Stimulated activated effector memory CD8-positive, alpha-beta T cell treated with anti-CD3 and anti-CD28 coated beads, Interleukin-12 subunit alpha, Interleukin-12 subunit beta, amount 100 ng/mL, for 72 hours (primary cell): ENCODE measurements at regions not wholly inside any gene's neighbourhood (a gene's known extent, or its start where the extent isn't known, plus 50 kb on each side); places are given as distances from the start of the nearest gene placed in this dataset.

Source experiments
- ATAC-seq: fragments of 150-1000 bp; cut with Tn5 transposase; 2 replicates; pipeline ENCODE4 v1.10.0; 2021
- DNase-seq, 2 donors: peaks; one replicate each; pipeline ENCODE4 v3.0.0; 2021 to 2022; ENCODE audit warnings: low spot score in 2 of 2
- H3K27ac Mint-ChIP-seq: one replicate; pipeline ENCODE4 v1.8.0; 2022; ENCODE audit warnings: mild to moderate bottlenecking, mixed read lengths
- H3K36me3 Mint-ChIP-seq: one replicate; pipeline ENCODE4 v1.8.0; 2022; ENCODE audit warnings: mild to moderate bottlenecking, mixed read lengths
- H3K4me1 Mint-ChIP-seq: one replicate; pipeline ENCODE4 v1.8.0; 2022; ENCODE audit warnings: mixed read lengths
- H3K4me3 Mint-ChIP-seq: one replicate; pipeline ENCODE4 v1.8.0; 2022; ENCODE audit warnings: mild to moderate bottlenecking, mixed read lengths
- H3K9me3 Mint-ChIP-seq: one replicate; pipeline ENCODE4 v1.8.0; 2022; ENCODE audit warnings: mixed read lengths

- no peaks in the 10 kb centered on the region for H3K4me1 Mint-ChIP-seq
- ATAC-seq = no peak
- peaks cover 20% of the 10 kb centered on the region for H3K9me3 Mint-ChIP-seq
- H3K27ac Mint-ChIP-seq = no peak overlapping the region
- H3K4me3 Mint-ChIP-seq = no peak overlapping the region
- DNase-seq = no peak
- H3K36me3 Mint-ChIP-seq = no peaks in the 10 kb centered on the region
These were observed 1033.4 kb downstream of the SORCS3 start for GRCh38 chr10:105674448-105674847.

GRCh38 chr10:105658696-105659095 lies 1017.6 kb downstream of the SORCS3 start:
- Mint-ChIP-seq H3K36me3 (no peaks in the 10 kb centered on the region), H3K4me1 (no peaks in the 10 kb centered on the region), H3K4me3 (no peak overlapping the region), H3K27ac (no peak overlapping the region), H3K9me3 (peaks cover 10% of the 10 kb centered on the region)
- DNase-seq = no peak
- no peak for ATAC-seq

GRCh38 chr10:105656856-105657255 lies 1015.8 kb downstream of the SORCS3 start:
- DNase-seq (no peak), ATAC-seq (no peak)
- H3K9me3 Mint-ChIP-seq = peaks cover 10% of the 10 kb centered on the region
- no peak overlapping the region for H3K27ac Mint-ChIP-seq
- H3K36me3 Mint-ChIP-seq = no peaks in the 10 kb centered on the region
- no peak overlapping the region for H3K4me3 Mint-ChIP-seq
- no peaks in the 10 kb centered on the region for H3K4me1 Mint-ChIP-seq

- Mint-ChIP-seq H3K4me3 (no peak overlapping the region), H3K27ac (no peak overlapping the region), H3K36me3 (no peaks in the 10 kb centered on the region), H3K4me1 (no peaks in the 10 kb centered on the region), H3K9me3 (peaks cover 5% of the 10 kb centered on the region)
- ATAC-seq = no peak
- no peak for DNase-seq
These were observed 1009.2 kb downstream of the SORCS3 start for GRCh38 chr10:105650306-105650705.

- no peak overlapping the region for H3K27ac Mint-ChIP-seq
- ATAC-seq (no peak), DNase-seq (no peak)
- H3K4me1 Mint-ChIP-seq = no peaks in the 10 kb centered on the region
- peaks cover 4% of the 10 kb centered on the region for H3K9me3 Mint-ChIP-seq
- no peak overlapping the region for H3K4me3 Mint-ChIP-seq
- H3K36me3 Mint-ChIP-seq = no peaks in the 10 kb centered on the region
These were observed 1006.3 kb downstream of the SORCS3 start for GRCh38 chr10:105647354-105647753.

GRCh38 chr10:105644978-105645377 lies 1003.9 kb downstream of the SORCS3 start:
- H3K36me3 Mint-ChIP-seq = no peaks in the 10 kb centered on the region
- DNase-seq (no peak), ATAC-seq (no peak)
- H3K9me3 Mint-ChIP-seq = peaks cover 8% of the 10 kb centered on the region
- no peaks in the 10 kb centered on the region for H3K4me1 Mint-ChIP-seq
- no peak overlapping the region for H3K27ac Mint-ChIP-seq
- H3K4me3 Mint-ChIP-seq = no peak overlapping the region

- Mint-ChIP-seq H3K4me1 (no peaks in the 10 kb centered on the region), H3K27ac (no peak overlapping the region), H3K9me3 (peaks cover 7% of the 10 kb centered on the region), H3K36me3 (no peaks in the 10 kb centered on the region), H3K4me3 (no peak overlapping the region)
- DNase-seq = no peak
- no peak for ATAC-seq
These were observed 1003.5 kb downstream of the SORCS3 start for GRCh38 chr10:105644559-105644958.

- Mint-ChIP-seq H3K36me3 (no peaks in the 10 kb centered on the region), H3K9me3 (peaks cover 6% of the 10 kb centered on the region), H3K4me1 (no peaks in the 10 kb centered on the region), H3K4me3 (no peak overlapping the region), H3K27ac (no peak overlapping the region)
- ATAC-seq (no peak), DNase-seq (no peak)
These were observed 1003.0 kb downstream of the SORCS3 start for GRCh38 chr10:105644091-105644490.

- no peak overlapping the region for H3K27ac Mint-ChIP-seq
- ATAC-seq = no peak
- no peaks in the 10 kb centered on the region for H3K36me3 Mint-ChIP-seq
- no peak overlapping the region for H3K4me3 Mint-ChIP-seq
- H3K9me3 Mint-ChIP-seq = peaks cover 10% of the 10 kb centered on the region
- H3K4me1 Mint-ChIP-seq = no peaks in the 10 kb centered on the region
- no peak for DNase-seq
These were observed 1002.6 kb downstream of the SORCS3 start for GRCh38 chr10:105643660-105644059.

- no peak for DNase-seq
- H3K4me3 Mint-ChIP-seq = no peak overlapping the region
- no peaks in the 10 kb centered on the region for H3K4me1 Mint-ChIP-seq
- no peak for ATAC-seq
- H3K27ac Mint-ChIP-seq = no peak overlapping the region
- no peaks in the 10 kb centered on the region for H3K36me3 Mint-ChIP-seq
- peaks cover 11% of the 10 kb centered on the region for H3K9me3 Mint-ChIP-seq
These were observed 993.2 kb downstream of the SORCS3 start for GRCh38 chr10:105634281-105634680.

GRCh38 chr10:105615715-105616365 lies 974.8 kb downstream of the SORCS3 start:
- Mint-ChIP-seq H3K27ac (no peak overlapping the region), H3K4me1 (no peaks in the 10 kb centered on the region), H3K36me3 (no peaks in the 10 kb centered on the region), H3K9me3 (peaks cover 17% of the 10 kb centered on the region), H3K4me3 (no peak overlapping the region)
- no peak for ATAC-seq
- DNase-seq = no peak

- H3K27ac Mint-ChIP-seq = no peak overlapping the region
- no peak for DNase-seq
- no peak overlapping the region for H3K4me3 Mint-ChIP-seq
- no peaks in the 10 kb centered on the region for H3K4me1 Mint-ChIP-seq
- H3K9me3 Mint-ChIP-seq = peaks cover 12% of the 10 kb centered on the region
- no peaks in the 10 kb centered on the region for H3K36me3 Mint-ChIP-seq
- ATAC-seq = no peak
These were observed 970.2 kb downstream of the SORCS3 start for GRCh38 chr10:105611244-105611798.

- H3K4me1 Mint-ChIP-seq = no peaks in the 10 kb centered on the region
These were observed 968.4 kb downstream of the SORCS3 start for GRCh38 chr10:105609451-105609850.

GRCh38 chr10:105605918-105606317 lies 964.8 kb downstream of the SORCS3 start:
- no peak for DNase-seq
- H3K4me1 Mint-ChIP-seq = no peaks in the 10 kb centered on the region
- H3K36me3 Mint-ChIP-seq = no peaks in the 10 kb centered on the region
- no peak overlapping the region for H3K27ac Mint-ChIP-seq
- no peak overlapping the region for H3K4me3 Mint-ChIP-seq
- H3K9me3 Mint-ChIP-seq = peaks cover 15% of the 10 kb centered on the region
- ATAC-seq = no peak

More at GRCh38 chr10:105609451-105609850, 968.4 kb downstream of the SORCS3 start:
- ATAC-seq = no peak
- Mint-ChIP-seq H3K4me3 (no peak overlapping the region), H3K36me3 (no peaks in the 10 kb centered on the region), H3K9me3 (peaks cover 12% of the 10 kb centered on the region), H3K27ac (no peak overlapping the region)
- DNase-seq = no peak

GRCh38 chr10:105605104-105605503 lies 964.0 kb downstream of the SORCS3 start:
- Mint-ChIP-seq H3K4me3 (no peak overlapping the region), H3K27ac (no peak overlapping the region), H3K9me3 (peaks cover 17% of the 10 kb centered on the region), H3K36me3 (no peaks in the 10 kb centered on the region), H3K4me1 (no peaks in the 10 kb centered on the region)
- DNase-seq (no peak), ATAC-seq (no peak)

- Mint-ChIP-seq H3K36me3 (no peaks in the 10 kb centered on the region), H3K27ac (no peak overlapping the region), H3K4me1 (no peaks in the 10 kb centered on the region), H3K9me3 (peaks cover 31% of the 10 kb centered on the region), H3K4me3 (no peak overlapping the region)
- ATAC-seq (no peak), DNase-seq (no peak)
These were observed 957.1 kb downstream of the SORCS3 start for GRCh38 chr10:105598207-105598606.
